Caco-2 (cell line): ENCODE measurements at regions not wholly inside any gene's neighbourhood (a gene's known extent, or its start where the extent isn't known, plus 50 kb on each side); places are given as distances from the start of the nearest gene placed in this dataset.

ENCODE experiments used
- BruUV-seq: library from RNA; stranded (reverse); fragments of 400-500 nt; replicated peaks from 2 replicates; lab custom pipeline; 2021; lab: Mats Ljungman, UMichigan
- CTCF ChIA-PET: fragments of 300-600 bp; sonication (Branson Sonifier 250); formaldehyde crosslinking; loops from one replicate; lab custom pipeline; 2022; ENCODE audit warnings: antibody characterized with exemption; lab: Charles Lee
- POLR2A ChIA-PET: fragments of 300-600 bp; sonication (Branson Sonifier 250); formaldehyde crosslinking; loops from one replicate; lab custom pipeline; 2022; ENCODE audit warnings: antibody characterized with exemption; lab: Charles Lee
- DNase-seq, 2 experiments: peaks; one replicate each; pipeline versions ENCODE4 v3.0.0 to v3.0.0-alpha.2; 2020 to 2022
- H3K27me3 ChIP-seq: replicated peaks from 2 replicates; pipeline ENCODE4 v1.6.0; 2011; ENCODE audit warnings: low read length; ENCODE audit not compliant: control insufficient read depth, insufficient read depth
- H3K36me3 ChIP-seq: 2 replicates; pipeline ENCODE4 v1.5.1; 2011; ENCODE audit warnings: low read length; ENCODE audit not compliant: control insufficient read depth, insufficient read depth
- H3K4me1 ChIP-seq: fragments of 250-450 bp; sonication (Bioruptor Pico); 2 replicates; pipeline ENCODE4 v1.5.1; 2020; ENCODE audit warnings: mild to moderate bottlenecking
- H3K4me3 ChIP-seq: 2 replicates; pipeline ENCODE4 v1.5.1; 2011; ENCODE audit warnings: low read depth, mild to moderate bottlenecking, control low read depth, low read length
- H3K9me3 ChIP-seq: fragments of 250-450 bp; sonication (Bioruptor Pico); 2 replicates; pipeline ENCODE4 v1.5.1; 2020; ENCODE audit warnings: mild to moderate bottlenecking, moderate library complexity
- H3K27ac Mint-ChIP-seq: one replicate; pipeline ENCODE4 v1.8.0; 2022; ENCODE audit warnings: mixed read lengths; ENCODE audit not compliant: unreplicated experiment
- H3K27me3 Mint-ChIP-seq: one replicate; pipeline ENCODE4 v1.8.0; 2022; ENCODE audit warnings: mixed read lengths; ENCODE audit not compliant: insufficient read depth, unreplicated experiment
- H3K36me3 Mint-ChIP-seq: one replicate; pipeline ENCODE4 v1.8.0; 2022; ENCODE audit warnings: mild to moderate bottlenecking, mixed read lengths; ENCODE audit not compliant: insufficient read depth, unreplicated experiment
- H3K4me1 Mint-ChIP-seq: one replicate; pipeline ENCODE4 v1.8.0; 2022; ENCODE audit warnings: low read depth, mixed read lengths; ENCODE audit not compliant: unreplicated experiment
- H3K4me3 Mint-ChIP-seq: one replicate; pipeline ENCODE4 v1.8.0; 2022; ENCODE audit warnings: mild to moderate bottlenecking, moderate library complexity, mixed read lengths; ENCODE audit not compliant: unreplicated experiment
- H3K9me3 Mint-ChIP-seq: one replicate; pipeline ENCODE4 v1.8.0; 2022; ENCODE audit warnings: mixed read lengths; ENCODE audit not compliant: unreplicated experiment
- CTCF ChIP-seq, 2 experiments: fragments of 200-600 bp in 1 of 2; IDR thresholded peaks; 1 replicate in 1 of 2; 2 replicates in 1 of 2; pipeline versions ENCODE4 v1.5.1 to v1.8.0; 2011 to 2022; ENCODE audit warnings: antibody characterized with exemption in 1 of 2, control low read depth in 1 of 2, inconsistent platforms in 1 of 2, low read depth in 1 of 2, low read length in 1 of 2, mild to moderate bottlenecking in 1 of 2, moderate library complexity in 1 of 2; ENCODE audit not compliant: insufficient read depth in 1 of 2, severe bottlenecking in 1 of 2, unreplicated experiment in 1 of 2
- intact Hi-C: fragments of 100-400 bp; cut with micrococcal nuclease; formaldehyde crosslinking; loops from one replicate; pipeline ENCODE4 v1.10.0; 2022; ENCODE audit not compliant: unreplicated experiment

GRCh38 chrX:69215161-69215875 lies 50.1 kb upstream of the PJA1 start:
- ChIA-PET CTCF (no interaction called here), POLR2A (no interaction called here)
- no peak for DNase-seq
- H3K9me3 ChIP-seq, result no peaks in the 10 kb centered on the region
- no peaks in the 10 kb centered on the region for H3K36me3 ChIP-seq
- no peak overlapping the region for H3K4me3 ChIP-seq
- TF ChIP-seq CTCF (IDR thresholded peaks at IDR 0.05; ENCODE audit: insufficient read depth in 1 of 2, low read depth in 1 of 2, low read length in 1 of 2, severe bottlenecking in 1 of 2, unreplicated experiment in 1 of 2), result no peak
- BruUV-seq, result no TSS peak
- no peak overlapping the region for H3K4me3 Mint-ChIP-seq
- H3K36me3 Mint-ChIP-seq, result no peaks in the 10 kb centered on the region
- no peaks in the 10 kb centered on the region for H3K4me1 Mint-ChIP-seq
- no peaks in the 10 kb centered on the region for H3K27me3 Mint-ChIP-seq
- H3K27ac Mint-ChIP-seq, result no peak overlapping the region
- no peaks in the 10 kb centered on the region for H3K9me3 Mint-ChIP-seq
- intact Hi-C loops, result no loop called here
- H3K27me3 ChIP-seq, result no peaks in the 10 kb centered on the region
- no peaks in the 10 kb centered on the region for H3K4me1 ChIP-seq
